ENCODE measurements at regions not wholly inside any gene's neighbourhood (a gene's known extent, or its start where the extent isn't known, plus 50 kb on each side); places are given as distances from the start of the nearest gene placed in this dataset.

- no peak for TF ChIP-seq PAF1 (CRISPR knock-in tag; IDR thresholded peaks at IDR 0.05)
- TF ChIP-seq SRSF1 (optimal IDR thresholded peaks at IDR 0.05; ENCODE audit: low read depth, low read length) = no peak
Observed at GRCh38 chr13:70415136-70415535, 306.9 kb upstream of the KLHL1 start (continued).

- Histone ChIP-seq H3K9ac (ENCODE audit: insufficient read depth, low read depth, low read length) (no peak overlapping the region), H3K27me3 (ENCODE audit: control insufficient read depth in 1 of 2, insufficient read depth in 2 of 2, low read length in 2 of 2) (no peaks in the 10 kb centered on the region), H3K4me2 (ENCODE audit: low read depth, low read length) (no peak overlapping the region), H3K4me3 (replicated peaks in 1 of 3; ENCODE audit: insufficient read depth in 1 of 3, low read depth in 2 of 3, low read length in 3 of 3) (no peak overlapping the region), H4K20me1 (ENCODE audit: insufficient read depth, low read length) (no peaks in the 10 kb centered on the region), H3K27ac (ENCODE audit: extremely low read length, insufficient read depth, low read length) (no peak overlapping the region), H3K36me3 (replicated peaks in 1 of 2; ENCODE audit: control insufficient read depth in 1 of 2, insufficient read depth in 2 of 2, low read length in 2 of 2) (no peaks in the 10 kb centered on the region), H3K9me3 (ENCODE audit: low read length) (no peaks in the 10 kb centered on the region), H3K4me1 (ENCODE audit: insufficient read depth, low read length) (no peaks in the 10 kb centered on the region), H2AFZ (ENCODE audit: low read length) (no peak overlapping the region), H3K79me2 (ENCODE audit: insufficient read depth, low read length) (no peaks in the 10 kb centered on the region)
- DNase-seq (ENCODE audit: low spot score) (no peak), ATAC-seq (no peak), FAIRE-seq (no peak)
- intact Hi-C loops (cut with micrococcal nuclease; ENCODE audit: unreplicated experiment) (no loop called here), in situ Hi-C loops (cut with HindIII; ENCODE audit: extremely low pct_ligation_motif_present, low pct_unique_long_range_greater_than_20kb) (no loop called here)
- ChIA-PET CTCF (ENCODE audit: low intra/inter-chr PET ratio, low total read pairs) (no interaction called here), POLR2A (no interaction called here)
- 0% methylated on average over 1 of the region's 1 CpG for WGBS (ENCODE audit: low lambda C conversion rate)
- TF ChIP-seq HDAC1 (CRISPR knock-in tag; IDR thresholded peaks at IDR 0.05) (no peak), ZNF225 (CRISPR knock-in tag; IDR thresholded peaks at IDR 0.05) (no peak), JUND (CRISPR knock-in tag; IDR thresholded peaks at IDR 0.05) (no peak), ZNF512 (CRISPR knock-in tag; IDR thresholded peaks at IDR 0.05) (no peak), GLMP (CRISPR knock-in tag; IDR thresholded peaks at IDR 0.05; ENCODE audit: borderline replicate concordance) (no peak), GPBP1L1 (CRISPR knock-in tag; IDR thresholded peaks at IDR 0.05) (no peak), SP140L (CRISPR knock-in tag; IDR thresholded peaks at IDR 0.05; ENCODE audit: borderline replicate concordance) (no peak), ZNF317 (CRISPR knock-in tag; IDR thresholded peaks at IDR 0.05) (no peak), ZNF232 (CRISPR knock-in tag; IDR thresholded peaks at IDR 0.05; ENCODE audit: borderline replicate concordance) (no peak), ZNF674 (CRISPR knock-in tag; IDR thresholded peaks at IDR 0.05; ENCODE audit: low read depth) (no peak), CREB3 (CRISPR knock-in tag; IDR thresholded peaks at IDR 0.05) (no peak), U2AF2 (IDR thresholded peaks at IDR 0.05; ENCODE audit: low read depth, low read length) (no peak), MXD1 (CRISPR knock-in tag; IDR thresholded peaks at IDR 0.05) (no peak), LBX2 (CRISPR knock-in tag; IDR thresholded peaks at IDR 0.05; ENCODE audit: borderline replicate concordance) (no peak)
- BruUV-seq (replicated peaks) = no TSS peak
Observed at GRCh38 chr13:70408865-70409264, 300.6 kb upstream of the KLHL1 start.
